WERI-Rb-1 (cell line): ENCODE measurements at regions not wholly inside any gene's neighbourhood (a gene's known extent, or its start where the extent isn't known, plus 50 kb on each side); places are given as distances from the start of the nearest gene placed in this dataset.

ENCODE experiments used
- DNase-seq: peaks from one replicate; pipeline ENCODE4 v3.0.0-alpha.2; 2020
- H3K27ac ChIP-seq: fragments of 250-450 bp; sonication (Bioruptor Pico); 2 replicates; pipeline ENCODE4 v1.5.1; 2020; ENCODE audit warnings: mild to moderate bottlenecking, moderate library complexity
- H3K27me3 ChIP-seq: fragments of 250-450 bp; sonication (Bioruptor Pico); 2 replicates; pipeline ENCODE4 v1.5.1; 2021; ENCODE audit warnings: mild to moderate bottlenecking, low read depth, moderate library complexity; ENCODE audit not compliant: insufficient read depth, severe bottlenecking
- H3K36me3 ChIP-seq: fragments of 250-450 bp; sonication (Bioruptor Pico); 2 replicates; pipeline ENCODE4 v1.5.1; 2020; ENCODE audit warnings: mild to moderate bottlenecking, moderate library complexity
- H3K4me3 ChIP-seq: 2 replicates; pipeline ENCODE4 v1.5.1; 2011; ENCODE audit warnings: low read depth, mild to moderate bottlenecking, control low read depth, low read length
- H3K9me3 ChIP-seq: fragments of 250-450 bp; sonication (Bioruptor Pico); 2 replicates; pipeline ENCODE4 v1.5.1; 2021; ENCODE audit warnings: mild to moderate bottlenecking, moderate library complexity; ENCODE audit not compliant: severe bottlenecking
- CTCF ChIP-seq: IDR thresholded peaks from 2 replicates; pipeline ENCODE4 v1.5.1; 2011; ENCODE audit warnings: low read depth, mild to moderate bottlenecking, control low read depth, inconsistent platforms, low read length

GRCh38 chr12:88703790-88704189 is 123.5 kb upstream of the KITLG start:
- no peak for TF ChIP-seq CTCF
- H3K9me3 ChIP-seq, result no peaks in the 10 kb centered on the region
- DNase-seq, result no peak
- no peaks in the 10 kb centered on the region for H3K36me3 ChIP-seq
- H3K27ac ChIP-seq, result no peak overlapping the region
- no peak overlapping the region for H3K4me3 ChIP-seq
- no peaks in the 10 kb centered on the region for H3K27me3 ChIP-seq

- Histone ChIP-seq H3K27ac (no peak overlapping the region), H3K27me3 (no peaks in the 10 kb centered on the region), H3K4me3 (no peak overlapping the region), H3K36me3 (no peaks in the 10 kb centered on the region), H3K9me3 (no peaks in the 10 kb centered on the region)
- DNase-seq, result no peak
- TF ChIP-seq CTCF, result no peak
These were observed 118.2 kb upstream of the KITLG start for GRCh38 chr12:88698471-88698870.

GRCh38 chr12:88693837-88694445 is 113.7 kb upstream of the KITLG start:
- no peaks in the 10 kb centered on the region for H3K9me3 ChIP-seq
- TF ChIP-seq CTCF, result no peak
- no peaks in the 10 kb centered on the region for H3K27me3 ChIP-seq
- no peak for DNase-seq
- H3K4me3 ChIP-seq, result no peak overlapping the region
- H3K36me3 ChIP-seq, result no peaks in the 10 kb centered on the region
- H3K27ac ChIP-seq, result no peak overlapping the region

- H3K27ac ChIP-seq, result no peak overlapping the region
- H3K9me3 ChIP-seq, result no peaks in the 10 kb centered on the region
- no peaks in the 10 kb centered on the region for H3K36me3 ChIP-seq
- no peak overlapping the region for H3K4me3 ChIP-seq
- no peak for DNase-seq
- TF ChIP-seq CTCF, result no peak
- no peaks in the 10 kb centered on the region for H3K27me3 ChIP-seq
These were observed 111.5 kb upstream of the KITLG start for GRCh38 chr12:88691811-88692210.

GRCh38 chr12:88684610-88685009 is 104.3 kb upstream of the KITLG start:
- TF ChIP-seq CTCF, result no peak
- DNase-seq, result no peak
- Histone ChIP-seq H3K9me3 (no peaks in the 10 kb centered on the region), H3K27me3 (peaks cover 2% of the 10 kb centered on the region), H3K27ac (no peak overlapping the region), H3K36me3 (no peaks in the 10 kb centered on the region), H3K4me3 (no peak overlapping the region)

GRCh38 chr12:88684170-88684569 is 103.9 kb upstream of the KITLG start:
- no peak for TF ChIP-seq CTCF
- peaks cover 2% of the 10 kb centered on the region for H3K27me3 ChIP-seq
- H3K27ac ChIP-seq, result no peak overlapping the region
- no peaks in the 10 kb centered on the region for H3K9me3 ChIP-seq
- no peak for DNase-seq
- H3K4me3 ChIP-seq, result no peak overlapping the region
- no peaks in the 10 kb centered on the region for H3K36me3 ChIP-seq
